Stimulated activated CD4-positive, alpha-beta T cell treated with anti-CD3 and anti-CD28 coated beads, TNF-alpha, amount 100 ng/mL, for 1 hour (primary cell): ENCODE measurements at regions not wholly inside any gene's neighbourhood (a gene's known extent, or its start where the extent isn't known, plus 50 kb on each side); places are given as distances from the start of the nearest gene placed in this dataset.

ENCODE experiments used
- DNase-seq, 3 donors: peaks; one replicate each; pipeline ENCODE4 v3.0.0-alpha.2; 2020; ENCODE audit warnings: low read depth in 3 of 3, low spot score in 1 of 3

GRCh38 chr10:32171204-32171603, 115.0 kb upstream of the KIF5B start:
- no peak for DNase-seq

- no peak for DNase-seq
These were observed 113.3 kb upstream of the KIF5B start for GRCh38 chr10:32169556-32169955.

- no peak for DNase-seq
These were observed 111.2 kb upstream of the KIF5B start for GRCh38 chr10:32167450-32167849.

GRCh38 chr10:32166365-32166764, 110.1 kb upstream of the KIF5B start:
- no peak for DNase-seq

GRCh38 chr10:32163762-32164148, 107.5 kb upstream of the KIF5B start:
- DNase-seq = no peak

- DNase-seq = no peak
These were observed 107.0 kb upstream of the KIF5B start for GRCh38 chr10:32163071-32163761.

- DNase-seq = no peak
These were observed 105.4 kb upstream of the KIF5B start for GRCh38 chr10:32161586-32161985.

- DNase-seq = no peak
These were observed 104.6 kb upstream of the KIF5B start for GRCh38 chr10:32160864-32161263.

- DNase-seq = no peak
These were observed 103.0 kb upstream of the KIF5B start for GRCh38 chr10:32159264-32159663.

GRCh38 chr10:32156031-32156495, 99.8 kb upstream of the KIF5B start:
- no peak for DNase-seq

- no peak for DNase-seq
These were observed 98.9 kb upstream of the KIF5B start for GRCh38 chr10:32155075-32155516.

GRCh38 chr10:32153931-32154330, 97.7 kb upstream of the KIF5B start:
- DNase-seq = no peak

- DNase-seq = no peak
These were observed 97.0 kb upstream of the KIF5B start for GRCh38 chr10:32153252-32153651.

- no peak for DNase-seq
These were observed 95.6 kb upstream of the KIF5B start for GRCh38 chr10:32151871-32152270.

GRCh38 chr10:32150532-32151101, 94.4 kb upstream of the KIF5B start:
- no peak for DNase-seq

- DNase-seq = no peak
These were observed 93.2 kb upstream of the KIF5B start for GRCh38 chr10:32149252-32149955.

- no peak for DNase-seq
These were observed 92.6 kb upstream of the KIF5B start for GRCh38 chr10:32148864-32149251.

GRCh38 chr10:32147730-32148129, 91.5 kb upstream of the KIF5B start:
- DNase-seq = no peak

GRCh38 chr10:32146166-32146565, 89.9 kb upstream of the KIF5B start:
- DNase-seq = no peak

- no peak for DNase-seq
These were observed 88.8 kb upstream of the KIF5B start for GRCh38 chr10:32144817-32145688.

- DNase-seq = no peak
These were observed 87.2 kb upstream of the KIF5B start for GRCh38 chr10:32143302-32143847.
